Bronchial epithelial cell (primary cell): ENCODE measurements at regions not wholly inside any gene's neighbourhood (a gene's known extent, or its start where the extent isn't known, plus 50 kb on each side); places are given as distances from the start of the nearest gene placed in this dataset.

ENCODE experiments used
- DNase-seq: peaks from one replicate; pipeline ENCODE4 v3.0.0-alpha.2; 2010; ENCODE audit warnings: low read depth
- FAIRE-seq: peaks from 2 replicates; lab custom pipeline; 2011; peaks lifted over from hg19 to GRCh38; lab: Jason Lieb, UNC
- H3K27me3 ChIP-seq: 2 replicates; pipeline ENCODE4 v1.5.1; 2011; ENCODE audit warnings: low read length; ENCODE audit not compliant: control insufficient read depth, insufficient read depth
- H3K36me3 ChIP-seq: 2 replicates; pipeline ENCODE4 v1.5.1; 2011; ENCODE audit warnings: low read length; ENCODE audit not compliant: control insufficient read depth, insufficient read depth
- H3K4me3 ChIP-seq: 2 replicates; pipeline ENCODE4 v1.5.1; 2011; ENCODE audit warnings: mild to moderate bottlenecking, low read depth, low read length, control low read depth
- TF ChIP-seq, protein P1 (sequence below): IDR thresholded peaks from 2 replicates; pipeline ENCODE4 v1.5.1; 2011; ENCODE audit warnings: mild to moderate bottlenecking, moderate library complexity, low read length, control low read depth, inconsistent platforms; ENCODE audit not compliant: insufficient read depth, severe bottlenecking

DNA sequence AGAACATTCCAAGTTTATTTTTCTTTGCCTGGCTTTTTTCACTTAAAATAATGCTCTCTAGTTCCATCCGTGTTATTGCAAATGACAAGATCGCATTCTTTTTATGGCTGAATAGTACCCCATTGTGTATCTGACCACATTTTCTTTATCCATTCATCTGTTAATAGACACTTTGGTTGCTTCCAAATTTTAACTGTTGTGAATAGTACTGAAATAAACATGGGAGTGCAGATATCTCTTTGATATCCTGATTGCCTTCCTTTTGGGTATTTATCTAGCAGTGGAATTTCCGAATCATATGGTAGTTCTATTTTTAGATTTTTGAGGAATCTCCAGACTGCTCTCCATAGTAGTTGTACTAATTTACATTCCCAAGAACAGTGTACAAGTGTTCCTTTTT lies 230.5 kb downstream of the FIGN start:
- Histone ChIP-seq H3K27me3 (no peaks in the 10 kb centered on the region), H3K36me3 (no peaks in the 10 kb centered on the region), H3K4me3 (no peak overlapping the region)
- no peak for FAIRE-seq
- TF ChIP-seq, protein P1, sequence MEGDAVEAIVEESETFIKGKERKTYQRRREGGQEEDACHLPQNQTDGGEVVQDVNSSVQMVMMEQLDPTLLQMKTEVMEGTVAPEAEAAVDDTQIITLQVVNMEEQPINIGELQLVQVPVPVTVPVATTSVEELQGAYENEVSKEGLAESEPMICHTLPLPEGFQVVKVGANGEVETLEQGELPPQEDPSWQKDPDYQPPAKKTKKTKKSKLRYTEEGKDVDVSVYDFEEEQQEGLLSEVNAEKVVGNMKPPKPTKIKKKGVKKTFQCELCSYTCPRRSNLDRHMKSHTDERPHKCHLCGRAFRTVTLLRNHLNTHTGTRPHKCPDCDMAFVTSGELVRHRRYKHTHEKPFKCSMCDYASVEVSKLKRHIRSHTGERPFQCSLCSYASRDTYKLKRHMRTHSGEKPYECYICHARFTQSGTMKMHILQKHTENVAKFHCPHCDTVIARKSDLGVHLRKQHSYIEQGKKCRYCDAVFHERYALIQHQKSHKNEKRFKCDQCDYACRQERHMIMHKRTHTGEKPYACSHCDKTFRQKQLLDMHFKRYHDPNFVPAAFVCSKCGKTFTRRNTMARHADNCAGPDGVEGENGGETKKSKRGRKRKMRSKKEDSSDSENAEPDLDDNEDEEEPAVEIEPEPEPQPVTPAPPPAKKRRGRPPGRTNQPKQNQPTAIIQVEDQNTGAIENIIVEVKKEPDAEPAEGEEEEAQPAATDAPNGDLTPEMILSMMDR, result no peak
- DNase-seq, result no peak

DNA sequence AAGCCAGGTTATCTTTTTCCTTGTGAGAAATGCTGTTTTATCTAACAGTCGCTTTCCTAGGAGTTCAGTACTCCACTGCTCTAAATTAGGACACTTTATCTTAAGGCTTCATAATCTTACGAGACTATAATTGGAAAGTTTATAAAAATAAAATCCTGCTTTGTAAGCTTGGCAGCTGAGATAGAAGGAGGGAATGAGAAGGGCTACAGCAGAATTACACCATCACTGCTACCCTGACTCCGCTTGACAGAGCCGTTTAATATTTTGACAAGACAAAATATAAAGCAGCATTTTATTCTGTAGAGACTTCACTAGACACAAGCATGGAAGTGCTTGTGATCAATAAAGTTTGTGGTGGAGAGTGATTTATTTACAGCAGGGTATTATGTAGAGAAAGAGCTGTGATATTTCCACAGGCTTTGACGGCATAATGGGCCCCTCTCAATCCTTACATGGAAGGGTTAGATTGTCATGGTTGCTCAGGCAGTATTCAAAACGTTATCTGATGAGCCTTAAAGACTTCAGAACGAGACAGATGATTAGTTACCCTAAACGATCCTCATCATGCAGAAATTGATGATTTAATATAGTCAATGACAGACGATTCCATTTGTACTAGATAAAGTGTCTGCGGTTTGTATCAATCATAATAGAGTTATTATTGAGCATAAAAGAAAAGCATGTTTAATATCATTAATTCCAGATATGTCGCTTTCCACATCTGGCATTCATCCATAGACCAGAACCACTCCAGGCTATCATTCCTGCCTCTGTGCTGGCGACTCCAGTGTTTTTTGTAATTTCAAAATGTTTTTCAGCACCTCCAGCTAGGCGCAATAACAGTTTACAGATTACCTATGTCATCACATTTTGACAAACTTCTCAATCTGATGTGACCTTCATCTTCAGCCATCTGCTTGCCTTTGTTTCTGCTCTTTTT lies 242.2 kb downstream of the FIGN start:
- TF ChIP-seq, protein P1, result no peak
- no peak overlapping the region for H3K4me3 ChIP-seq
- no peak for DNase-seq
- no peak for FAIRE-seq
- no peaks in the 10 kb centered on the region for H3K27me3 ChIP-seq
- H3K36me3 ChIP-seq, result no peaks in the 10 kb centered on the region

DNA sequence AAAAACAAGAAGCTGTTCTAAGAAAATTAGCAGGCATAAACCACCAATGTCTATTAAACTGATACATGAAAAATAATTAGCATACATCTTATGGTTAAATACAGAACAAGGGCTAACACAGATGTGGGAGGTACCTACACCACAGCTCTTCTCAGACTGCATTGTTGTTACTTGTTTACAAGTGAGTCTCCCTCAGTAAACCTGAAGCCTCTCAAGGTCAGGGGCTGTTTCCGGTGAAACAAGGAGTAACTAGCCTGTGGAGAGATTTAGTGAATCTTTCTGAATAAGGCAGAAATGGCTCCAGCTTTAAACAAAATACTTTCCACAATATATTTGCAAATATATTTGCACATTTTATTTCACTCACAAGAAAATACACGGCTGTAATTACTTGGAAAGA lies 244.0 kb downstream of the FIGN start:
- H3K4me3 ChIP-seq, result no peak overlapping the region
- H3K36me3 ChIP-seq, result no peaks in the 10 kb centered on the region
- TF ChIP-seq, protein P1, result no peak
- DNase-seq (no peak), FAIRE-seq (no peak)
- no peaks in the 10 kb centered on the region for H3K27me3 ChIP-seq

DNA sequence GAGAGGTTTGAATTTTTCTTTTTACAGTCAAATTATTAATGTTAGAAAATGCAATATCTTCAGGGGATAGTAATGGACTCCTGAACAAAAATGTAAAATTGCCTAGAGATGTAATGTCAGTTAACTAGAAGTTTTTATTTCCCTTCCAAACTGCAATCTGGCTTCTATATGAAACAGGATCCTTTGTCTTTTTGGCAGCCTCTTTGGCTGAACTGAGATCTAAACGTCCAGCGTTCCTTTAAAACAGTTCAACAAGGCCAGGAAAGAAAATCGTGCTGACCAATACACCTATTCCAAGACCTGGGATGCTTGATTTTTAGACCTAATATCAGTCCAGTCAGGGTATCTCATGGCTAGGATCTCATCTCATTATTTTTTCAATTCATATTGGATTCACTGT lies 245.5 kb downstream of the FIGN start:
- H3K36me3 ChIP-seq, result no peaks in the 10 kb centered on the region
- DNase-seq, result no peak
- no peak overlapping the region for H3K4me3 ChIP-seq
- H3K27me3 ChIP-seq, result no peaks in the 10 kb centered on the region
- TF ChIP-seq, protein P1, result no peak
- no peak for FAIRE-seq

DNA sequence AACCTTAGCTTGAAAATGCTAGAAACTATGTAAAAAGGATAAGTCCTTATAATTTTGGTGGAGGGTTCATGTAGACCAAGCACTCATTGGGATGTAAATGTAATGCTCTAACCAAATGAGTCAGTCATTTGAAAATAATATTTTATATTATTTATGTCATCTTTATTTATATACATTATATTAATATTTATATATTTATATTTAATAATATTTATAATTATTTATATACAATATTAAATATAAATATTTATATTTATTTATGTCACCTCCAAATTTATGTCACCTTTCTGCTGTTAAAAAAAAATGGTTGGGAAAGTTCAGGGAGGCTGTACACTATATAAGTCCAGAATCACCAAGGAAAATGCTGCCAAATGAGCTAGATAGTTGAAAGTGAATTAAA lies 254.3 kb downstream of the FIGN start:
- H3K27me3 ChIP-seq, result peaks cover 2% of the 10 kb centered on the region
- TF ChIP-seq, protein P1, result no peak
- FAIRE-seq, result no peak
- H3K4me3 ChIP-seq, result no peak overlapping the region
- no peaks in the 10 kb centered on the region for H3K36me3 ChIP-seq
- no peak for DNase-seq
